ENCODE measurements at regions not wholly inside any gene's neighbourhood (a gene's known extent, or its start where the extent isn't known, plus 50 kb on each side); places are given as distances from the start of the nearest gene placed in this dataset.

GRCh38 chr13:111925146-111925875 is 141.6 kb upstream of the SOX1 start:
- no peaks in the 10 kb centered on the region for H3K4me1 ChIP-seq (ENCODE audit: control insufficient read depth, insufficient read depth, low read length)
- H4K20me1 ChIP-seq (ENCODE audit: control insufficient read depth, insufficient read depth) = no peaks in the 10 kb centered on the region
- ChIA-PET SMC1A (ENCODE audit: uncharacterized antibody, unreplicated experiment) (no interaction called here), POLR2A (no interaction called here), CTCF (no interaction called here), RAD21 (ENCODE audit: unreplicated experiment) (no interaction called here)
- H3K36me3 ChIP-seq (ENCODE audit: control insufficient read depth in 2 of 2, insufficient read depth in 2 of 2, low read length in 1 of 2) = no peaks in the 10 kb centered on the region
- H2AFZ ChIP-seq (ENCODE audit: control insufficient read depth, low read depth, low read length) = no peak overlapping the region
- no peaks in the 10 kb centered on the region for H3K79me2 ChIP-seq (ENCODE audit: control insufficient read depth, insufficient read depth, low read length)
- no peaks in the 10 kb centered on the region for H3K27me3 ChIP-seq (replicated peaks in 1 of 2; ENCODE audit: control insufficient read depth in 2 of 2, insufficient read depth in 2 of 2, low read length in 1 of 2)
- no peak overlapping the region for H3K4me2 ChIP-seq (ENCODE audit: control insufficient read depth, insufficient read depth)
- TF ChIP-seq CEBPB (IDR thresholded peaks at IDR 0.05; ENCODE audit: borderline replicate concordance in 1 of 2, low read depth in 2 of 2, low read length in 2 of 2) = no peak
- 13% methylated on average over 13 of the region's 13 CpGs for WGBS (ENCODE audit: insufficient coverage, insufficient replicate concordance, low lambda C conversion rate, missing lambda C conversion rate)
- H3K9ac ChIP-seq (ENCODE audit: control insufficient read depth, insufficient read depth, low read length) = no peak overlapping the region
- no TSS peak for BruUV-seq (replicated peaks)
- ATAC-seq (no peak), FAIRE-seq (no peak), DNase-seq (ENCODE audit: low read depth, low spot score) (no peak)
- H3K9me3 ChIP-seq (replicated peaks; ENCODE audit: control insufficient read depth, insufficient read depth, low read length) = no peaks in the 10 kb centered on the region
- H3K27ac ChIP-seq (ENCODE audit: control insufficient read depth, insufficient read depth) = no peak overlapping the region
- no peak overlapping the region for H3K4me3 ChIP-seq
- in situ Hi-C loops (cut with MboI) (loop anchor here (5.0 kb wide), 1 partner anchor 52 kb away; no protein-coding TSS in a partner anchor), intact Hi-C loops (cut with micrococcal nuclease; ENCODE audit: unreplicated experiment) (no loop called here)

- Histone ChIP-seq H3K4me3 (no peak overlapping the region), H2AFZ (ENCODE audit: control insufficient read depth, low read depth, low read length) (no peak overlapping the region), H3K36me3 (ENCODE audit: control insufficient read depth in 2 of 2, insufficient read depth in 2 of 2, low read length in 1 of 2) (no peaks in the 10 kb centered on the region), H3K9me3 (replicated peaks; ENCODE audit: control insufficient read depth, insufficient read depth, low read length) (no peaks in the 10 kb centered on the region), H3K27ac (ENCODE audit: control insufficient read depth, insufficient read depth) (no peak overlapping the region), H3K27me3 (replicated peaks in 1 of 2; ENCODE audit: control insufficient read depth in 2 of 2, insufficient read depth in 2 of 2, low read length in 1 of 2) (no peaks in the 10 kb centered on the region), H3K4me2 (ENCODE audit: control insufficient read depth, insufficient read depth) (no peak overlapping the region), H3K79me2 (ENCODE audit: control insufficient read depth, insufficient read depth, low read length) (no peaks in the 10 kb centered on the region), H3K9ac (ENCODE audit: control insufficient read depth, insufficient read depth, low read length) (no peak overlapping the region), H4K20me1 (ENCODE audit: control insufficient read depth, insufficient read depth) (no peaks in the 10 kb centered on the region), H3K4me1 (ENCODE audit: control insufficient read depth, insufficient read depth, low read length) (no peaks in the 10 kb centered on the region)
- in situ Hi-C loops (cut with MboI) = loop anchor here (5.0 kb wide), 1 partner anchor 51 kb away; no protein-coding TSS in a partner anchor
- POLR2A ChIA-PET = no interaction called here
- 41% methylated on average over 15 of the region's 15 CpGs for WGBS (ENCODE audit: insufficient coverage, insufficient replicate concordance, low lambda C conversion rate, missing lambda C conversion rate)
- RAD21 ChIA-PET (ENCODE audit: unreplicated experiment) = no interaction called here
- SMC1A ChIA-PET (ENCODE audit: uncharacterized antibody, unreplicated experiment) = no interaction called here
- TF ChIP-seq CREM (IDR thresholded peaks at IDR 0.05; ENCODE audit: low read depth) = no peak
- no peak for TF ChIP-seq MXI1 (IDR thresholded peaks at IDR 0.05; ENCODE audit: low read depth, low read length)
- TF ChIP-seq MEF2A (IDR thresholded peaks at IDR 0.05; ENCODE audit: insufficient read depth, low read depth, low read length) = no peak
- TF ChIP-seq JUND (IDR thresholded peaks at IDR 0.05; ENCODE audit: low read depth, low read length) = no peak
- TF ChIP-seq CBFB (IDR thresholded peaks at IDR 0.05; ENCODE audit: low read depth) = no peak
- TF ChIP-seq ZNF687 (IDR thresholded peaks at IDR 0.05) = no peak
- no peak for TF ChIP-seq ESRRA (IDR thresholded peaks at IDR 0.05; ENCODE audit: low read length)
- TF ChIP-seq WRNIP1 (IDR thresholded peaks at IDR 0.05; ENCODE audit: borderline replicate concordance, low read depth, low read length) = no peak
- no peak for FAIRE-seq
- ATAC-seq = no peak
- intact Hi-C loops (cut with micrococcal nuclease; ENCODE audit: unreplicated experiment) = no loop called here
- CTCF ChIA-PET = no interaction called here
- BruUV-seq (replicated peaks) = no TSS peak
- DNase-seq (ENCODE audit: low read depth, low spot score) = no peak
These were observed 140.3 kb upstream of the SOX1 start for GRCh38 chr13:111926501-111927180.

Measured in GM12878 (cell line).